ENCODE measurements at regions not wholly inside any gene's neighbourhood (a gene's known extent, or its start where the extent isn't known, plus 50 kb on each side); places are given as distances from the start of the nearest gene placed in this dataset.

GRCh38 chr6:141744194-141744925, 388.4 kb upstream of the GJE1 start:
- no peak overlapping the region for H3K4me3 ChIP-seq (ENCODE audit: severe bottlenecking)
- no peak for ATAC-seq (ENCODE audit: low read depth)

GRCh38 chr6:141736104-141736503, 396.6 kb upstream of the GJE1 start:
- H3K9me3 ChIP-seq (ENCODE audit: severe bottlenecking): no peaks in the 10 kb centered on the region
- TF ChIP-seq CTCF (IDR thresholded peaks at IDR 0.05; ENCODE audit: poor library complexity, severe bottlenecking): no peak
- H3K4me1 ChIP-seq (ENCODE audit: insufficient read depth, poor library complexity, severe bottlenecking): no peaks in the 10 kb centered on the region
- H3K27ac ChIP-seq (ENCODE audit: poor library complexity, severe bottlenecking): no peak overlapping the region
- ATAC-seq (ENCODE audit: low read depth): no peak
- no peaks in the 10 kb centered on the region for H3K36me3 ChIP-seq (ENCODE audit: low read depth)
- no peak overlapping the region for H3K4me3 ChIP-seq (ENCODE audit: severe bottlenecking)
- DNase-seq (ENCODE audit: low spot score): no peak
- H3K27me3 ChIP-seq (ENCODE audit: insufficient read depth, poor library complexity, severe bottlenecking): no peaks in the 10 kb centered on the region

More at GRCh38 chr6:141744194-141744925, 388.4 kb upstream of the GJE1 start:
- H3K27me3 ChIP-seq (ENCODE audit: insufficient read depth, poor library complexity, severe bottlenecking): no peaks in the 10 kb centered on the region
- DNase-seq (ENCODE audit: low spot score): no peak
- H3K27ac ChIP-seq (ENCODE audit: poor library complexity, severe bottlenecking): no peak overlapping the region
- no peak for TF ChIP-seq CTCF (IDR thresholded peaks at IDR 0.05; ENCODE audit: poor library complexity, severe bottlenecking)
- H3K4me1 ChIP-seq (ENCODE audit: insufficient read depth, poor library complexity, severe bottlenecking): no peaks in the 10 kb centered on the region
- no peaks in the 10 kb centered on the region for H3K36me3 ChIP-seq (ENCODE audit: low read depth)
- no peaks in the 10 kb centered on the region for H3K9me3 ChIP-seq (ENCODE audit: severe bottlenecking)

DNA sequence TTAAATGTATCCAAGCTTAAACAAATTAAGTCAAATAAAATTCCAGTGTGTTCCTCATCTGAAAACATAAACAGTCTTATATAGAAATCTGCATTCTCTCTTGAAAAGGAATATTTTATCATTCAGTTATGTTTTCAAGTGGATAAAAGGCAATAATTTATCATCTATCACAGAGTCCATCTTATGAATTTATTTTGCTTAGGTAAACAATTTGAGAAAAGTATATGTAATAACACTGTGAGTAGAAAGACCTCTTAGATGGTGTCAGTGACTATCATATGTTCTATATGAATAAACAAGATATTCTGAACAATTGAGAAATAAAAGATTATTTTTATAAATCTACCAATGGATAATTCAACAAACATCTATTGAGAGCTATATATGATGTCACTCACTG, 397.6 kb upstream of the GJE1 start:
- ATAC-seq (ENCODE audit: low read depth) (no peak), DNase-seq (ENCODE audit: low spot score) (no peak)
- no peak for TF ChIP-seq CTCF (IDR thresholded peaks at IDR 0.05; ENCODE audit: poor library complexity, severe bottlenecking)
- Histone ChIP-seq H3K4me3 (ENCODE audit: severe bottlenecking) (no peak overlapping the region), H3K4me1 (ENCODE audit: insufficient read depth, poor library complexity, severe bottlenecking) (no peaks in the 10 kb centered on the region), H3K36me3 (ENCODE audit: low read depth) (no peaks in the 10 kb centered on the region), H3K27me3 (ENCODE audit: insufficient read depth, poor library complexity, severe bottlenecking) (no peaks in the 10 kb centered on the region), H3K9me3 (ENCODE audit: severe bottlenecking) (no peaks in the 10 kb centered on the region), H3K27ac (ENCODE audit: poor library complexity, severe bottlenecking) (no peak overlapping the region)

DNA sequence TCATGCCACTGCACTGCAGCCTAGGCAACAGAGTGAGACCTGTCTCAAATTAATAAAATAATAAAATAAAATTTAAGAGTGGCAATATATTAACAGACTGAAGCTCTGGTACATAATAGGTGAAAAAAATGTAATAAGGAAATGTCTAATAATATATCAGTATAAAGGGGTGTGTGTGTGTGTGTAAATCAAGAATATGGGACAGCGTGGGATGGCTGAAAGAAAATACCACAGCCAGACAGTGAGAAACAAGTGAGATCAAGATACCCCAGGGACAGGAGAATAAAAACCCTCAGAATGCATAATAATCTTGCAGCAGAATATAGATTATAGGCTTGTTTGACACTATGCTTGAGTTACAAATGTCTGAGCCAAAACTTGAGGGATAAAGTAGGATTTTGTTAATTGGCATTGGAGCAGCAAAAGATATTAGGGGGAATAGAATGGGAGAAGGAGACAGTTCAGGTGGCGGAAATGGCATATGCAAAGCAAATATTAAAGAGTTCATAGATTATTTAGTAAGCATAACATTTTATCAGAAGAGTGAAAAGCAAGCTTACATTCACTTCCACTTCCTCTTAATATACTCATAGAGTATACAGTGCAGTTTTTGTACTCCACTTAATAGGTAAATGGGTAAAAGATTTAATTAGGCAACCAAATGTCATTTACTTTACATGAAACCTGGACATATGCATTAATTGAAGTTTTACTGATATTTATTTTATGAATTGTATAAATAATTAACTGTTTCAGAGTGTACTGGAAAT, 398.5 kb upstream of the GJE1 start:
- H3K27ac ChIP-seq (ENCODE audit: poor library complexity, severe bottlenecking): no peak overlapping the region
- no peaks in the 10 kb centered on the region for H3K27me3 ChIP-seq (ENCODE audit: insufficient read depth, poor library complexity, severe bottlenecking)
- DNase-seq (ENCODE audit: low spot score) (no peak), ATAC-seq (ENCODE audit: low read depth) (no peak)
- TF ChIP-seq CTCF (IDR thresholded peaks at IDR 0.05; ENCODE audit: poor library complexity, severe bottlenecking): no peak
- no peaks in the 10 kb centered on the region for H3K36me3 ChIP-seq (ENCODE audit: low read depth)
- no peak overlapping the region for H3K4me3 ChIP-seq (ENCODE audit: severe bottlenecking)
- H3K4me1 ChIP-seq (ENCODE audit: insufficient read depth, poor library complexity, severe bottlenecking): no peaks in the 10 kb centered on the region
- no peaks in the 10 kb centered on the region for H3K9me3 ChIP-seq (ENCODE audit: severe bottlenecking)

DNA sequence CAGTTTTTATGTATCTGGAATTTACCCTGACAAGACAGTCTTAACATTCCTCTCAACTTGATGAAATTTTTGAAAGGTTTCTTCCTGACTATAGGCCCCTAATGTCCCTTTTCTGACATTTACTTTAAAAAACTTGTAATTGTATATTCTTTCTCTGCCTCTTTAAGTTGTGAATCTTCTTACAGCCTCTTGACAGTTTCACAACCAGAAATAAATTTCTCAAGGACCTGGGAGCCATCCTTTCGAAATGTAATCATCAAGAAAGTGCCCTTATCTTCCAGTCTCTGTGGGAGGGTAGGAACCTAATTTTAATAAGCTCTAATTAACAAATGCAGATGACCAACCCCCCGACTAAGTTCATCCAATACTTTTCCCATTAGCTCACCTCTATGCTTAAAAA, 403.6 kb upstream of the GJE1 start:
- Histone ChIP-seq H3K27me3 (ENCODE audit: insufficient read depth, poor library complexity, severe bottlenecking) (no peaks in the 10 kb centered on the region), H3K36me3 (ENCODE audit: low read depth) (no peaks in the 10 kb centered on the region)
- TF ChIP-seq CTCF (IDR thresholded peaks at IDR 0.05; ENCODE audit: poor library complexity, severe bottlenecking): no peak

More for the DNA sequence above, 403.6 kb upstream of the GJE1 start:
- Histone ChIP-seq H3K4me3 (ENCODE audit: severe bottlenecking) (no peak overlapping the region), H3K27ac (ENCODE audit: poor library complexity, severe bottlenecking) (no peak overlapping the region), H3K4me1 (ENCODE audit: insufficient read depth, poor library complexity, severe bottlenecking) (no peaks in the 10 kb centered on the region), H3K9me3 (ENCODE audit: severe bottlenecking) (no peaks in the 10 kb centered on the region)
- DNase-seq (ENCODE audit: low spot score) (no peak), ATAC-seq (ENCODE audit: low read depth) (no peak)

Data from RWPE2 (cell line).